ENCODE measurements at regions not wholly inside any gene's neighbourhood (a gene's known extent, or its start where the extent isn't known, plus 50 kb on each side); places are given as distances from the start of the nearest gene placed in this dataset.

GRCh38 chr4:98745366-98745765 is 87.0 kb upstream of the TSPAN5 start:
- Histone ChIP-seq H3K4me1 (ENCODE audit: insufficient read depth) (no peaks in the 10 kb centered on the region), H3K4me2 (no peak overlapping the region), H3K4me3 (no peak overlapping the region), H3K79me2 (no peaks in the 10 kb centered on the region), H3K9me2 (replicated peaks; ENCODE audit: insufficient read depth) (no peaks in the 10 kb centered on the region), H4K20me1 (ENCODE audit: insufficient read depth, poor library complexity, severe bottlenecking) (no peaks in the 10 kb centered on the region), H3K27me3 (no peaks in the 10 kb centered on the region), H2AFZ (no peak overlapping the region), H3K36me3 (replicated peaks; ENCODE audit: insufficient read depth, low read depth) (no peaks in the 10 kb centered on the region), H3K27ac (no peak overlapping the region), H3K9me3 (ENCODE audit: low read depth) (no peaks in the 10 kb centered on the region)
- 67% methylated on average over 3 of the region's 3 CpGs for WGBS (ENCODE audit: low lambda C conversion rate, missing lambda C conversion rate)
- DNase-seq (ENCODE audit: low spot score) = no peak
- TF ChIP-seq EZH2phosphoT487 (IDR thresholded peaks at IDR 0.05; ENCODE audit: low read depth, severe bottlenecking, unreplicated experiment) (no peak), CTCF (IDR thresholded peaks at IDR 0.05; ENCODE audit: poor library complexity) (no peak), EZH2 (IDR thresholded peaks at IDR 0.05; ENCODE audit: borderline replicate concordance) (no peak)

GRCh38 chr4:98744372-98745150 is 86.2 kb upstream of the TSPAN5 start:
- no peak for DNase-seq (ENCODE audit: low spot score)
- Histone ChIP-seq H3K9me2 (replicated peaks; ENCODE audit: insufficient read depth) (no peaks in the 10 kb centered on the region), H3K36me3 (replicated peaks; ENCODE audit: insufficient read depth, low read depth) (no peaks in the 10 kb centered on the region), H3K27ac (no peak overlapping the region), H4K20me1 (ENCODE audit: insufficient read depth, poor library complexity, severe bottlenecking) (no peaks in the 10 kb centered on the region), H3K9me3 (ENCODE audit: low read depth) (no peaks in the 10 kb centered on the region), H3K4me1 (ENCODE audit: insufficient read depth) (no peaks in the 10 kb centered on the region), H3K27me3 (no peaks in the 10 kb centered on the region), H3K79me2 (no peaks in the 10 kb centered on the region), H2AFZ (no peak overlapping the region), H3K4me2 (no peak overlapping the region), H3K4me3 (no peak overlapping the region)
- TF ChIP-seq EZH2 (IDR thresholded peaks at IDR 0.05; ENCODE audit: borderline replicate concordance) (no peak), EZH2phosphoT487 (IDR thresholded peaks at IDR 0.05; ENCODE audit: low read depth, severe bottlenecking, unreplicated experiment) (no peak), CTCF (IDR thresholded peaks at IDR 0.05; ENCODE audit: poor library complexity) (no peak)
- 76% methylated on average over 4 of the region's 4 CpGs for WGBS (ENCODE audit: low lambda C conversion rate, missing lambda C conversion rate)

GRCh38 chr4:98741952-98742351 is 83.5 kb upstream of the TSPAN5 start:
- no peak for DNase-seq (ENCODE audit: low spot score)
- H3K79me2 ChIP-seq = no peaks in the 10 kb centered on the region

More at GRCh38 chr4:98741952-98742351, 83.5 kb upstream of the TSPAN5 start:
- no peak for TF ChIP-seq CTCF (IDR thresholded peaks at IDR 0.05; ENCODE audit: poor library complexity)
- no peak for TF ChIP-seq EZH2 (IDR thresholded peaks at IDR 0.05; ENCODE audit: borderline replicate concordance)
- no peak for TF ChIP-seq EZH2phosphoT487 (IDR thresholded peaks at IDR 0.05; ENCODE audit: low read depth, severe bottlenecking, unreplicated experiment)
- H3K9me3 ChIP-seq (ENCODE audit: low read depth) = no peaks in the 10 kb centered on the region
- no peak overlapping the region for H2AFZ ChIP-seq
- no peak overlapping the region for H3K4me2 ChIP-seq
- H3K36me3 ChIP-seq (replicated peaks; ENCODE audit: insufficient read depth, low read depth) = no peaks in the 10 kb centered on the region
- WGBS (ENCODE audit: low lambda C conversion rate, missing lambda C conversion rate) = 77% methylated on average over 7 of the region's 7 CpGs
- no peak overlapping the region for H3K4me3 ChIP-seq
- H4K20me1 ChIP-seq (ENCODE audit: insufficient read depth, poor library complexity, severe bottlenecking) = no peaks in the 10 kb centered on the region
- H3K4me1 ChIP-seq (ENCODE audit: insufficient read depth) = no peaks in the 10 kb centered on the region
- no peak overlapping the region for H3K27ac ChIP-seq
- H3K27me3 ChIP-seq = no peaks in the 10 kb centered on the region
- no peaks in the 10 kb centered on the region for H3K9me2 ChIP-seq (replicated peaks; ENCODE audit: insufficient read depth)

Data from hepatocyte (in vitro differentiated cells).